ENCODE measurements at regions not wholly inside any gene's neighbourhood (a gene's known extent, or its start where the extent isn't known, plus 50 kb on each side); places are given as distances from the start of the nearest gene placed in this dataset.

DNA sequence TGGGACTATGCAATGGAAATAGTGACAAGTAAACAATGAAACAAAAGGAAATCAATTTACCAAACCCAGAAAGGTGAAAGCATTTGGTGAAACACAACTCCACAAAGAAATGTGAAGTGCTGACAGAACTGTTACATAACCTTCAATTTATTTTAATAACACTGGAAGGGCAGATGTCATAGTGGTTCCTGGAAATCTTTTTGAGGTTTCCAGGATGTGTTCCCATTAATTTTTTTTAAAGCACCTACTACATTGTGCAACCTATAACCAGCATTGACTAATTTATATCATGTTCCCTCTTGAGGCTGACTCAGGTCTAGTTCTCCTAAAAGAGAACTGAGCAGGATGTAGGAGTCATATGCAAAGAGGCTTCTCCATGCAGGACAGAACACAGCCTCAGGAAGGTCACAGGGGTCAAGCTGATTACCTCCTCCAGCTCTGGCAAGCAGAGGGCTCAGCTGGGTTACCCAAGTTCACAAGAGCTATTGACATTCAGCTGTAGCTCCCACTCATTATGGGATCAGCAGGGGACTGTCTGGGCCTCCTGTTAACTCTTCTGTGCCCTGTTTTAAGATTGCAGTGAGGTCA lies 157.1 kb upstream of the NRIP1 start (continued):
- peak; percentile 96 to 97 for TF ChIP-seq NR2F1 (CRISPR knock-in tag; IDR thresholded peaks at IDR 0.05)
- no peak for TF ChIP-seq ZNF496 (CRISPR knock-in tag; IDR thresholded peaks at IDR 0.05; ENCODE audit: insufficient replicate concordance)
- TF ChIP-seq, protein P1, sequence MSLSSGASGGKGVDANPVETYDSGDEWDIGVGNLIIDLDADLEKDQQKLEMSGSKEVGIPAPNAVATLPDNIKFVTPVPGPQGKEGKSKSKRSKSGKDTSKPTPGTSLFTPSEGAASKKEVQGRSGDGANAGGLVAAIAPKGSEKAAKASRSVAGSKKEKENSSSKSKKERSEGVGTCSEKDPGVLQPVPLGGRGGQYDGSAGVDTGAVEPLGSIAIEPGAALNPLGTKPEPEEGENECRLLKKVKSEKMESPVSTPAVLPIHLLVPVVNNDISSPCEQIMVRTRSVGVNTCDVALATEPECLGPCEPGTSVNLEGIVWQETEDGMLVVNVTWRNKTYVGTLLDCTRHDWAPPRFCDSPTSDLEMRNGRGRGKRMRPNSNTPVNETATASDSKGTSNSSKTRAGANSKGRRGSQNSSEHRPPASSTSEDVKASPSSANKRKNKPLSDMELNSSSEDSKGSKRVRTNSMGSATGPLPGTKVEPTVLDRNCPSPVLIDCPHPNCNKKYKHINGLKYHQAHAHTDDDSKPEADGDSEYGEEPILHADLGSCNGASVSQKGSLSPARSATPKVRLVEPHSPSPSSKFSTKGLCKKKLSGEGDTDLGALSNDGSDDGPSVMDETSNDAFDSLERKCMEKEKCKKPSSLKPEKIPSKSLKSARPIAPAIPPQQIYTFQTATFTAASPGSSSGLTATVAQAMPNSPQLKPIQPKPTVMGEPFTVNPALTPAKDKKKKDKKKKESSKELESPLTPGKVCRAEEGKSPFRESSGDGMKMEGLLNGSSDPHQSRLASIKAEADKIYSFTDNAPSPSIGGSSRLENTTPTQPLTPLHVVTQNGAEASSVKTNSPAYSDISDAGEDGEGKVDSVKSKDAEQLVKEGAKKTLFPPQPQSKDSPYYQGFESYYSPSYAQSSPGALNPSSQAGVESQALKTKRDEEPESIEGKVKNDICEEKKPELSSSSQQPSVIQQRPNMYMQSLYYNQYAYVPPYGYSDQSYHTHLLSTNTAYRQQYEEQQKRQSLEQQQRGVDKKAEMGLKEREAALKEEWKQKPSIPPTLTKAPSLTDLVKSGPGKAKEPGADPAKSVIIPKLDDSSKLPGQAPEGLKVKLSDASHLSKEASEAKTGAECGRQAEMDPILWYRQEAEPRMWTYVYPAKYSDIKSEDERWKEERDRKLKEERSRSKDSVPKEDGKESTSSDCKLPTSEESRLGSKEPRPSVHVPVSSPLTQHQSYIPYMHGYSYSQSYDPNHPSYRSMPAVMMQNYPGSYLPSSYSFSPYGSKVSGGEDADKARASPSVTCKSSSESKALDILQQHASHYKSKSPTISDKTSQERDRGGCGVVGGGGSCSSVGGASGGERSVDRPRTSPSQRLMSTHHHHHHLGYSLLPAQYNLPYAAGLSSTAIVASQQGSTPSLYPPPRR (CRISPR knock-in tag; IDR thresholded peaks at IDR 0.05; ENCODE audit: borderline replicate concordance), result peak; percentile 69; the same call in 1 of the 2 replicates
- peak; percentile 91 for TF ChIP-seq NR2F2 (IDR thresholded peaks at IDR 0.05; ENCODE audit: borderline replicate concordance, low read depth)
- TF ChIP-seq, protein P2, sequence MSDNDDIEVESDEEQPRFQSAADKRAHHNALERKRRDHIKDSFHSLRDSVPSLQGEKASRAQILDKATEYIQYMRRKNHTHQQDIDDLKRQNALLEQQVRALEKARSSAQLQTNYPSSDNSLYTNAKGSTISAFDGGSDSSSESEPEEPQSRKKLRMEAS (IDR thresholded peaks at IDR 0.05), result no peak
- no peak for TF ChIP-seq SMYD3 (CRISPR knock-in tag; IDR thresholded peaks at IDR 0.05)
- no peak for TF ChIP-seq ZZZ3 (CRISPR knock-in tag; IDR thresholded peaks at IDR 0.05; ENCODE audit: borderline replicate concordance)
- TF ChIP-seq ZNF678 (CRISPR knock-in tag; IDR thresholded peaks at IDR 0.05), result no peak
- peak; percentile 94 for TF ChIP-seq SALL1 (CRISPR knock-in tag; IDR thresholded peaks at IDR 0.05)
- TF ChIP-seq ZMYM3 (CRISPR knock-in tag; IDR thresholded peaks at IDR 0.05), result peak; percentile 83
